Subcutaneous abdominal adipose tissue (tissue), 5 donors: ENCODE measurements at regions not wholly inside any gene's neighbourhood (a gene's known extent, or its start where the extent isn't known, plus 50 kb on each side); places are given as distances from the start of the nearest gene placed in this dataset.
"Not testable (repeated sequence)": the region's sequence is repeated elsewhere in the genome, so short reads cannot be mapped to it uniquely, and the experiment has no call there.

Experiments used
- H3K27ac ChIP-seq: one replicate; pipeline ENCODE4 v1.7.0; 2013; ENCODE audit warnings: low read depth, mild to moderate bottlenecking, inconsistent platforms, low read length, moderate library complexity
- H3K27me3 ChIP-seq, 5 donors: one replicate each; pipeline ENCODE4 v1.7.0; 2013; ENCODE audit warnings: low read length in 5 of 5, inconsistent platforms in 1 of 5; ENCODE audit not compliant: control insufficient read depth in 5 of 5, insufficient read depth in 4 of 5
- H3K36me3 ChIP-seq, 5 donors: one replicate each; pipeline ENCODE4 v1.7.0; 2013; ENCODE audit warnings: low read length in 5 of 5; ENCODE audit not compliant: control insufficient read depth in 5 of 5, insufficient read depth in 5 of 5
- H3K4me1 ChIP-seq, 5 donors: one replicate each; pipeline ENCODE4 v1.7.0; 2013; ENCODE audit warnings: low read length in 5 of 5, mild to moderate bottlenecking in 3 of 5, moderate library complexity in 1 of 5; ENCODE audit not compliant: control insufficient read depth in 5 of 5, insufficient read depth in 5 of 5
- H3K4me3 ChIP-seq, 5 donors: one replicate each; pipeline ENCODE4 v1.7.0; 2013; ENCODE audit warnings: low read length in 5 of 5, low read depth in 1 of 5
- H3K9ac ChIP-seq, 5 donors: one replicate each; pipeline ENCODE4 v1.7.0; 2013; ENCODE audit warnings: low read length in 5 of 5, mild to moderate bottlenecking in 4 of 5, moderate library complexity in 3 of 5
- H3K9me3 ChIP-seq, 5 donors: one replicate each; pipeline ENCODE4 v1.7.0; 2013; ENCODE audit warnings: low read length in 5 of 5; ENCODE audit not compliant: control insufficient read depth in 5 of 5
- donor health status: healthy.
- donor health status: healthy.
- donor health status: healthy.
- donor health status: healthy.
- donor health status: healthy.

DNA sequence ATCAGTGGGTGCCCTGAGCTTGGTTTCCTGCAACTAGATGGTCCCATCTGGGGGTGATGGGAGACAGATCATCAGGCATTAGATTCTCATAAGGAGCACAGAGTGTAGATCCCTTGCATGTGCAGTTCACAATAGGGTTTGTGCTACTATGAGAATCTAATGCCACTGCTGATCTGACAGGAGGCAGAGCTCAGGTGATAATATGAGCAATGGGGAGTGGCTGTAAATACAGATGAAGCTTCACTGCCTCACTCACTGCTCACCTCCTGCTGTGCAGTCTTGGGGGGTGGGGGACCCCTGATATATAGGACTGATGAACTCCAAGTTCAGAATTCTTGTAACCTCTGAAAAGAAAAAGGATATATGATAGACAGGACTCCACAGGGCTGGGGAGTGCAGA lies 108.0 kb downstream of the RIN2 start:
- Histone ChIP-seq H3K9me3 (no peaks in the 10 kb centered on the region), H3K4me3 (no peak overlapping the region), H3K4me1 (peaks cover 0 to 3% (median 0%) of the 10 kb centered on the region in 5 donors), H3K9ac (no peak overlapping the region), H3K36me3 (peaks cover 0 to 5% (median 0%) of the 10 kb centered on the region in 5 donors), H3K27ac (no peak overlapping the region), H3K27me3 (no peaks in the 10 kb centered on the region)

DNA sequence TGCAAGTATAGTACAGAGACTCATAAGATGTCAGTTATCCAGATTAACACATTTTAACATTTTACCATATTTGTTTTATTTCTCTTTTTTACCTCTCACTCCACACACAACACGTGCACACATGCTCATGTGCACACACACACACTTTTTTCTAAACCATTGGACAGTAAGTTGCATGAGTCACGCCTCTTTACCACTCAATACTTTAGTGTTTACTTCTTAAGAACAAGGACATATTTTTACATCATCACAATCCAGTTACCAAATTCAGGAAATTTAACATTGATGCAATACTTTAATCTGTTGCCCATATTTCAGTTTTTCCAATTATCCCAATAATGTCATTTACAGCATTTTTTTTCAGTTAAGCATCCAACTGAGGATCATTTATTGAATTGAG lies 109.0 kb downstream of the RIN2 start:
- Histone ChIP-seq H3K27me3 (no peaks in the 10 kb centered on the region), H3K4me3 (no peak overlapping the region), H3K27ac (no peak overlapping the region), H3K36me3 (peaks cover 0 to 15% (median 6%) of the 10 kb centered on the region in 5 donors), H3K9ac (no peak overlapping the region), H3K9me3 (no peaks in the 10 kb centered on the region), H3K4me1 (peaks cover 0 to 3% (median 0%) of the 10 kb centered on the region in 5 donors)

DNA sequence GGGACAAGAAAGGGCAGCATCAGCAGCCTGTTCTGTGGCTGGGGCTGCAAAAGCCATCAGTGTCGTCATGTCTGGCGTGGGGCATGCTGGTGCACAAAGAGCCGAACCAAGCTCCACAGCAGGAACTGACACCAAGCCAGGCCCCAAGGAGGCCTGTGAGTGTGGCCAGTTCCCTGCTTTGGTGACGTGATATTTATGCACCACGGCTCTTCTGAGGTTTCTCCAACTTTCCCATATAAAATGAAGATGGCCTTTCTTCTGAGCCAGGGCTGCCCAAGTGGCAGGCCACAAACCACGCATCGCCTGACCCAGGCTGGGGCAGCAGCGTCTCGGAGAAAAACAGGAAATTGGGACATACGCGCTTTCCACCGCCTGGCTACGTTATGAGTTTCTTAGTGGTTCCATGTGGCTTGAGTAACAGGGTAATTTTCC lies 109.9 kb downstream of the RIN2 start:
- Histone ChIP-seq H3K9ac (no peak overlapping the region), H3K36me3 (peaks cover 0 to 20% (median 11%) of the 10 kb centered on the region in 5 donors), H3K27ac (no peak overlapping the region), H3K27me3 (no peaks in the 10 kb centered on the region), H3K4me1 (peaks cover 0 to 3% (median 0%) of the 10 kb centered on the region in 5 donors), H3K4me3 (no peak overlapping the region), H3K9me3 (no peaks in the 10 kb centered on the region)

- no peaks in the 10 kb centered on the region for H3K27me3 ChIP-seq
- H3K36me3 ChIP-seq: peaks cover under 1 to 20% (median 11%) of the 10 kb centered on the region in 5 donors
- H3K9me3 ChIP-seq: no peaks in the 10 kb centered on the region
- H3K9ac ChIP-seq: no peak overlapping the region
- H3K4me3 ChIP-seq: no peak overlapping the region
- peaks cover 0 to 3% (median 0%) of the 10 kb centered on the region in 5 donors for H3K4me1 ChIP-seq
- no peak overlapping the region for H3K27ac ChIP-seq
Measured at GRCh38 chr20:19868441-19868840, 110.4 kb downstream of the RIN2 start.

DNA sequence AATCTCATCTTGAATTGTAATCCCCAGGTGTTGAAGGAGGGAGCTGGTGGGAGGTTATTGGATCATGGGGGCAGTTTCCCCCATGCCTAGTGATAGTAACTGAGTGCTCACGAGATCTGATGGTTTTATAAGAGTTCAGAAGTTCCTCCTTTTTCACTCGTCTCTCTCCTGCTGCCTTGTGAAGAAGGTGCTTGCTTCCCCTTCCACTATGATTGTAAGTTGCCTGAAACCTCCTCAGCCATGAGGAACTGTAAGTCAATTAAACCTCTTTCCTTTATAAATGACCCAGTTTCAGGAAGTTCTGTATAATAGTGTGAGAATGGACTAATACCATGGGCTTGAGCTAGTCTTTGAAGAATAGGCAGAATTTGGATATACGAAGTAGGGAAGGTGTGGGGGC lies 113.9 kb downstream of the RIN2 start:
- peaks cover 0 to 7% (median 4%) of the 10 kb centered on the region in 5 donors for H3K9me3 ChIP-seq
- no peaks in the 10 kb centered on the region for H3K27me3 ChIP-seq
- H3K4me1 ChIP-seq: peaks cover 0 to 12% (median 10%) of the 10 kb centered on the region in 5 donors
- H3K27ac ChIP-seq: no peak overlapping the region
- H3K9ac ChIP-seq: no peak overlapping the region
- H3K4me3 ChIP-seq: no peak overlapping the region
- H3K36me3 ChIP-seq: peaks cover 6 to 20% (median 11%) of the 10 kb centered on the region in 5 donors

DNA sequence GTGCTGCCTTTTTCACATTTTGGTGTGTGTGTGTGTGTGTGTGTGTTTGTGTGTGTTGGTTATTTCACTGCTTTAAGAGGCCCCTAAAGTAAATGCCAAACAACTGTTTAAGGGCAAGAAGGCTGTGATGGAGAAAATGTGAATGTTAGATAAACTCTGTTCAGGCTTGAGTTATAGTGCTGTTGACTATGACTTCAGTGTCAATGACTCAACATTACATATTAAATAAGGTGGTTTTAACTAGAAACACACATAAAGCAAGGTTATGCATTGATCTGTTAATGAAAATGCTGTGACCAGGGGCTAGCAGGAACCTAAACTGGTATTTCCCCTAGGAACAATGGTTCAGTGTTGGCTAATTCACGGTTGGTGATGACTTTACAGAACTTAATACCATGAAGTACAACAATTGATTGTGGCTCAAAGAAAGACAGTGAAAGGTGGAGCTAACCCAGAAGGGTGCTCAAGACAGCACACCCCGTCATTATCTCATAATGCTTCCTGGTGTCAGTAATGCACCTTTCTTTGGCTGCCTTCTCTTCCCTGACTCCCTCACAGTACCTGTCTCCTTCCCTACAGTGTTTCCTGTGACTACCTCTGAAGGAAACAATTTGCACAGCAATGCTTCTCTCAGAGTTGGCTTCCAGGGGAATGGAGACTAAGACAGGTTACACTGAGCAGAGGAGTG lies 116.1 kb downstream of the RIN2 start:
- H3K4me1 ChIP-seq: peaks cover 0 to 16% (median 12%) of the 10 kb centered on the region in 5 donors

DNA sequence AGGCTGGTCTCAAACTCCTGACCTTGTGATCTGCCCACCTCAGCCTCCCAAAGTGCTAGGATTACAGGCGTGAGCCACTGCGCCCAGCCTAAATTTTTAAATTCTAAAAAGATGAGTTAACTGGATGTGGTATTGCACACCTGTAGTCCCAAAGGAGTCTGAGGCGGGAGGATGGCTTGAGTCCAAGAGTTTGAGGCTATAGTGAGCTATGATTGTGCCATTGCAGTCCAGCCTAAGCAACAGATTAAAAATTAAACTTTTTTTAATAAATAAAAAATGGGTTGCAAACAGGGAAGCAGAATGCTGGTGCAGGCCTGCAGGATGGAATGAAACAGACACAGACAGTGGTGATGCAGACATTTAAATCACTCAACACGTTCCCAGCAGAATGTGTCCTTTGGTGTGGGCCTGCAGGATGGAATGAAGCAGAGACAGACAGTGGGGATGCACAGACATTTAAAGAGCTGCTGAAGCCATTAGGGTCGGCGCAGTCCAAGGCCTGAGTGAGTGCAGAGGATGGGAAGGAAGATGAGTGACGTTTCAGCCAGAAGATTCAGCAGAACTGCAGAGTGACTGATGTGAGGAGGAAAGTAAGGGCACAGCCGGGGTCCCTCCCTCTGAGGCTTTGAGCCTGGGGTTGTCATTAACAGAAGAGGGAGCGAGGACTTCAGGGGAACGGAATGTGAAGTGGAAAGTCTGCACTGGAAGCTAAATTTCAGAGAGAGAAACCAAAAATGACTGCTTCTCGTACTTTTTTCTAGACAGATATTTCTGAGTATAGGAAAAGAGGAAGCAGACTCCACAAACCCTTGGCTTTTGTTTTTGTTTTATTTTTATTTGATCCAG lies 117.5 kb downstream of the RIN2 start:
- Histone ChIP-seq H3K4me3 (peak overlapping the region in 4 of 5 donors; percentile 3 to 37 (median 24)), H3K27me3 (no peaks in the 10 kb centered on the region), H3K9ac (no peak overlapping the region), H3K27ac (no peak overlapping the region), H3K4me1 (peaks cover 0 to 16% (median 12%) of the 10 kb centered on the region in 5 donors), H3K36me3 (peaks cover 6 to 20% (median 11%) of the 10 kb centered on the region in 5 donors), H3K9me3 (peaks cover 0 to 7% (median 4%) of the 10 kb centered on the region in 5 donors)

More for the DNA sequence above, 116.1 kb downstream of the RIN2 start:
- peaks cover 6 to 20% (median 11%) of the 10 kb centered on the region in 5 donors for H3K36me3 ChIP-seq
- no peaks in the 10 kb centered on the region for H3K27me3 ChIP-seq
- H3K27ac ChIP-seq: no peak overlapping the region
- no peak overlapping the region for H3K4me3 ChIP-seq
- peaks cover 0 to 7% (median 4%) of the 10 kb centered on the region in 5 donors for H3K9me3 ChIP-seq
- H3K9ac ChIP-seq: no peak overlapping the region

GRCh38 chr20:19876828-19877460 lies 118.9 kb downstream of the RIN2 start:
- Histone ChIP-seq H3K4me3 (no peak overlapping the region), H3K9me3 (peaks cover 0 to 7% (median 4%) of the 10 kb centered on the region in 5 donors), H3K9ac (peak overlapping the region in 1 of 5 donors; percentile 3), H3K36me3 (peaks cover 5 to 13% (median 6%) of the 10 kb centered on the region in 5 donors), H3K4me1 (peaks cover 0 to 16% (median 12%) of the 10 kb centered on the region in 5 donors), H3K27me3 (no peaks in the 10 kb centered on the region), H3K27ac (no peak overlapping the region)

DNA sequence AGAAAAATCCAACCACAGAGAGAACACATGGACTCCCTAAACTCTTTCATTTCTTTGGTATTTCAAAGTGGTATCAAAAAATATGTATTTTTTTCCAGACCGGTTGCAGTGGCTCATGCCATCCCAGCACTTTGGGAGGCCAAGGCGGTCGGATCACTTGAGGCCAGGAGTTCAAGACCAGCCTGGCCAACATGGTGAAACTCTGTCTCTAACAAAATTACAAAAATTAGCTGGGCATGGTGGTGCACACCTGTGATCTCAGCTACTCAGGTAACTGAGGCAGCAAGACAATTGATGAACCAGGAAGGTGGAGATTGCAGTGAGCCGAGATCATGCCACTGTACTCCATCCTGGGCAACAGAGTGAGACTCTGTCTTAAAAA lies 121.8 kb downstream of the RIN2 start:
- not testable (repeated sequence) for H3K9ac ChIP-seq, H3K27ac ChIP-seq, H3K27me3 ChIP-seq, H3K36me3 ChIP-seq, H3K4me3 ChIP-seq, H3K9me3 ChIP-seq
- H3K4me1 ChIP-seq: peaks cover 0 to 25% (median 19%) of the 10 kb centered on the region in 5 donors
